H1 (cell line): ENCODE measurements at regions not wholly inside any gene's neighbourhood (a gene's known extent, or its start where the extent isn't known, plus 50 kb on each side); places are given as distances from the start of the nearest gene placed in this dataset.

ENCODE experiments used
- POU5F1 ChIP-seq: IDR thresholded peaks from 2 replicates; pipeline ENCODE4 v1.6.1; 2011; ENCODE audit warnings: low read depth, mild to moderate bottlenecking, low read length, moderate library complexity
- TF ChIP-seq, protein P1 (sequence below): fragments of 300-600 bp; sonication (generic); IDR thresholded peaks from 2 replicates; pipeline ENCODE4 v1.7.1; 2012; ENCODE audit warnings: low read length, moderate library complexity, mild to moderate bottlenecking, inconsistent platforms; ENCODE audit not compliant: insufficient replicate concordance

GRCh38 chr5:142408536-142408935 is 83.7 kb upstream of the SPRY4 start (continued):
- TF ChIP-seq POU5F1 = no peak
- TF ChIP-seq, protein P1, sequence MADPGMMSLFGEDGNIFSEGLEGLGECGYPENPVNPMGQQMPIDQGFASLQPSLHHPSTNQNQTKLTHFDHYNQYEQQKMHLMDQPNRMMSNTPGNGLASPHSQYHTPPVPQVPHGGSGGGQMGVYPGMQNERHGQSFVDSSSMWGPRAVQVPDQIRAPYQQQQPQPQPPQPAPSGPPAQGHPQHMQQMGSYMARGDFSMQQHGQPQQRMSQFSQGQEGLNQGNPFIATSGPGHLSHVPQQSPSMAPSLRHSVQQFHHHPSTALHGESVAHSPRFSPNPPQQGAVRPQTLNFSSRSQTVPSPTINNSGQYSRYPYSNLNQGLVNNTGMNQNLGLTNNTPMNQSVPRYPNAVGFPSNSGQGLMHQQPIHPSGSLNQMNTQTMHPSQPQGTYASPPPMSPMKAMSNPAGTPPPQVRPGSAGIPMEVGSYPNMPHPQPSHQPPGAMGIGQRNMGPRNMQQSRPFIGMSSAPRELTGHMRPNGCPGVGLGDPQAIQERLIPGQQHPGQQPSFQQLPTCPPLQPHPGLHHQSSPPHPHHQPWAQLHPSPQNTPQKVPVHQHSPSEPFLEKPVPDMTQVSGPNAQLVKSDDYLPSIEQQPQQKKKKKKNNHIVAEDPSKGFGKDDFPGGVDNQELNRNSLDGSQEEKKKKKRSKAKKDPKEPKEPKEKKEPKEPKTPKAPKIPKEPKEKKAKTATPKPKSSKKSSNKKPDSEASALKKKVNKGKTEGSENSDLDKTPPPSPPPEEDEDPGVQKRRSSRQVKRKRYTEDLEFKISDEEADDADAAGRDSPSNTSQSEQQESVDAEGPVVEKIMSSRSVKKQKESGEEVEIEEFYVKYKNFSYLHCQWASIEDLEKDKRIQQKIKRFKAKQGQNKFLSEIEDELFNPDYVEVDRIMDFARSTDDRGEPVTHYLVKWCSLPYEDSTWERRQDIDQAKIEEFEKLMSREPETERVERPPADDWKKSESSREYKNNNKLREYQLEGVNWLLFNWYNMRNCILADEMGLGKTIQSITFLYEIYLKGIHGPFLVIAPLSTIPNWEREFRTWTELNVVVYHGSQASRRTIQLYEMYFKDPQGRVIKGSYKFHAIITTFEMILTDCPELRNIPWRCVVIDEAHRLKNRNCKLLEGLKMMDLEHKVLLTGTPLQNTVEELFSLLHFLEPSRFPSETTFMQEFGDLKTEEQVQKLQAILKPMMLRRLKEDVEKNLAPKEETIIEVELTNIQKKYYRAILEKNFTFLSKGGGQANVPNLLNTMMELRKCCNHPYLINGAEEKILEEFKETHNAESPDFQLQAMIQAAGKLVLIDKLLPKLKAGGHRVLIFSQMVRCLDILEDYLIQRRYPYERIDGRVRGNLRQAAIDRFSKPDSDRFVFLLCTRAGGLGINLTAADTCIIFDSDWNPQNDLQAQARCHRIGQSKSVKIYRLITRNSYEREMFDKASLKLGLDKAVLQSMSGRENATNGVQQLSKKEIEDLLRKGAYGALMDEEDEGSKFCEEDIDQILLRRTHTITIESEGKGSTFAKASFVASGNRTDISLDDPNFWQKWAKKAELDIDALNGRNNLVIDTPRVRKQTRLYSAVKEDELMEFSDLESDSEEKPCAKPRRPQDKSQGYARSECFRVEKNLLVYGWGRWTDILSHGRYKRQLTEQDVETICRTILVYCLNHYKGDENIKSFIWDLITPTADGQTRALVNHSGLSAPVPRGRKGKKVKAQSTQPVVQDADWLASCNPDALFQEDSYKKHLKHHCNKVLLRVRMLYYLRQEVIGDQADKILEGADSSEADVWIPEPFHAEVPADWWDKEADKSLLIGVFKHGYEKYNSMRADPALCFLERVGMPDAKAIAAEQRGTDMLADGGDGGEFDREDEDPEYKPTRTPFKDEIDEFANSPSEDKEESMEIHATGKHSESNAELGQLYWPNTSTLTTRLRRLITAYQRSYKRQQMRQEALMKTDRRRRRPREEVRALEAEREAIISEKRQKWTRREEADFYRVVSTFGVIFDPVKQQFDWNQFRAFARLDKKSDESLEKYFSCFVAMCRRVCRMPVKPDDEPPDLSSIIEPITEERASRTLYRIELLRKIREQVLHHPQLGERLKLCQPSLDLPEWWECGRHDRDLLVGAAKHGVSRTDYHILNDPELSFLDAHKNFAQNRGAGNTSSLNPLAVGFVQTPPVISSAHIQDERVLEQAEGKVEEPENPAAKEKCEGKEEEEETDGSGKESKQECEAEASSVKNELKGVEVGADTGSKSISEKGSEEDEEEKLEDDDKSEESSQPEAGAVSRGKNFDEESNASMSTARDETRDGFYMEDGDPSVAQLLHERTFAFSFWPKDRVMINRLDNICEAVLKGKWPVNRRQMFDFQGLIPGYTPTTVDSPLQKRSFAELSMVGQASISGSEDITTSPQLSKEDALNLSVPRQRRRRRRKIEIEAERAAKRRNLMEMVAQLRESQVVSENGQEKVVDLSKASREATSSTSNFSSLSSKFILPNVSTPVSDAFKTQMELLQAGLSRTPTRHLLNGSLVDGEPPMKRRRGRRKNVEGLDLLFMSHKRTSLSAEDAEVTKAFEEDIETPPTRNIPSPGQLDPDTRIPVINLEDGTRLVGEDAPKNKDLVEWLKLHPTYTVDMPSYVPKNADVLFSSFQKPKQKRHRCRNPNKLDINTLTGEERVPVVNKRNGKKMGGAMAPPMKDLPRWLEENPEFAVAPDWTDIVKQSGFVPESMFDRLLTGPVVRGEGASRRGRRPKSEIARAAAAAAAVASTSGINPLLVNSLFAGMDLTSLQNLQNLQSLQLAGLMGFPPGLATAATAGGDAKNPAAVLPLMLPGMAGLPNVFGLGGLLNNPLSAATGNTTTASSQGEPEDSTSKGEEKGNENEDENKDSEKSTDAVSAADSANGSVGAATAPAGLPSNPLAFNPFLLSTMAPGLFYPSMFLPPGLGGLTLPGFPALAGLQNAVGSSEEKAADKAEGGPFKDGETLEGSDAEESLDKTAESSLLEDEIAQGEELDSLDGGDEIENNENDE = no peak
